Keratinocyte (primary cell): ENCODE measurements at regions not wholly inside any gene's neighbourhood (a gene's known extent, or its start where the extent isn't known, plus 50 kb on each side); places are given as distances from the start of the nearest gene placed in this dataset.

Source experiments
- EZH2 ChIP-seq: IDR thresholded peaks from one replicate; pipeline ENCODE4 v1.6.1; 2012; ENCODE audit warnings: inconsistent platforms, mild to moderate bottlenecking, low read length, moderate library complexity
- TF ChIP-seq, protein P1 (sequence below), 3 experiments: IDR thresholded peaks in 1 of 3; conservative IDR thresholded peaks in 1 of 3; optimal IDR thresholded peaks in 1 of 3; 2 replicates in 2 of 3; 3 replicates in 1 of 3; pipeline versions ENCODE3 to v1.5.1; 2011; ENCODE audit warnings: low read length in 3 of 3, mild to moderate bottlenecking in 3 of 3, moderate library complexity in 2 of 3, control low read depth in 1 of 3, inconsistent platforms in 1 of 3; ENCODE audit not compliant: insufficient read depth in 2 of 3; ENCODE audit errors: extremely low read depth in 1 of 3

DNA sequence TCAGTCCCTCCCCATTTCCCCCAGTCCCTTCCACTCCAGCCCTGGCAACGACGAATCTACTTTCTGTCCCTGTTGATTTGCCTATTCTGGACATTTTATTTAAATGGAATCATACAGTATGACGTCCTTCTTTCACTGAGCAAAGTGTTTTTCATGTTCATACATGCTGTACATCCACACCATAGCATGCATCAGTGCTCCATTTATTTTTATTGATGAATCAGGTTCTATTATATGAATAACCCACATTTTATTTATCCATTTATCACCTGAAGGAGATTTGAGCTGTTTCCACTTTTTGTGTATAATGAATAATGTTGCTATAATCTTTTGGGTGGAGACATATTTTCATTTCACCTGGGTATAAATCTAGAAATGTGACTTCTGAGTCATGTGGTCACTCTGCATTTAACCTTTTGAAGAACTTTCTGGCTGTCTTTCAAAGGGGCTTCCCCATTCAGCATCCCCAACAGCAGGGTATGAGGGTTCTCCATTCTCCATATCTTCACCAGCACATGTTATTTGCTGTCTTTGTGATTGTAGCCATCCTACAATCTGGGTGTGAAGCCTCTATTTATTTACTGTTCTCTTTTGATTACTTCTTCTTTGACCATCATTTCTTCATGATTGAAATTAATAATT lies 531.7 kb downstream of the ETS1 start:
- TF ChIP-seq, protein P1, sequence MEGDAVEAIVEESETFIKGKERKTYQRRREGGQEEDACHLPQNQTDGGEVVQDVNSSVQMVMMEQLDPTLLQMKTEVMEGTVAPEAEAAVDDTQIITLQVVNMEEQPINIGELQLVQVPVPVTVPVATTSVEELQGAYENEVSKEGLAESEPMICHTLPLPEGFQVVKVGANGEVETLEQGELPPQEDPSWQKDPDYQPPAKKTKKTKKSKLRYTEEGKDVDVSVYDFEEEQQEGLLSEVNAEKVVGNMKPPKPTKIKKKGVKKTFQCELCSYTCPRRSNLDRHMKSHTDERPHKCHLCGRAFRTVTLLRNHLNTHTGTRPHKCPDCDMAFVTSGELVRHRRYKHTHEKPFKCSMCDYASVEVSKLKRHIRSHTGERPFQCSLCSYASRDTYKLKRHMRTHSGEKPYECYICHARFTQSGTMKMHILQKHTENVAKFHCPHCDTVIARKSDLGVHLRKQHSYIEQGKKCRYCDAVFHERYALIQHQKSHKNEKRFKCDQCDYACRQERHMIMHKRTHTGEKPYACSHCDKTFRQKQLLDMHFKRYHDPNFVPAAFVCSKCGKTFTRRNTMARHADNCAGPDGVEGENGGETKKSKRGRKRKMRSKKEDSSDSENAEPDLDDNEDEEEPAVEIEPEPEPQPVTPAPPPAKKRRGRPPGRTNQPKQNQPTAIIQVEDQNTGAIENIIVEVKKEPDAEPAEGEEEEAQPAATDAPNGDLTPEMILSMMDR (optimal IDR thresholded peaks at IDR 0.05 in 1 of 3, IDR thresholded peaks at IDR 0.05 in 1 of 3, conservative IDR thresholded peaks at IDR 0.05 in 1 of 3; ENCODE audit: extremely low read depth in 1 of 3, insufficient read depth in 2 of 3, low read length in 3 of 3): no peak
- TF ChIP-seq EZH2: no peak
